Head of caudate nucleus (tissue), 42 donors: ENCODE measurements at regions not wholly inside any gene's neighbourhood (a gene's known extent, or its start where the extent isn't known, plus 50 kb on each side); places are given as distances from the start of the nearest gene placed in this dataset.
"Not testable (repeated sequence)": the region's sequence is repeated elsewhere in the genome, so short reads cannot be mapped to it uniquely, and the experiment has no call there.

ENCODE experiments used
- DNase-seq, 42 donors: peaks; one replicate each; pipeline versions ENCODE4 v3.0.0 to v3.0.0-alpha.2; 2020 to 2021; ENCODE audit warnings: mixed read lengths in 7 of 42
- intact Hi-C: fragments of 100-400 bp; cut with DNase I; formaldehyde crosslinking; loops from one replicate; pipeline ENCODE4 v1.15.0; 2022

DNA sequence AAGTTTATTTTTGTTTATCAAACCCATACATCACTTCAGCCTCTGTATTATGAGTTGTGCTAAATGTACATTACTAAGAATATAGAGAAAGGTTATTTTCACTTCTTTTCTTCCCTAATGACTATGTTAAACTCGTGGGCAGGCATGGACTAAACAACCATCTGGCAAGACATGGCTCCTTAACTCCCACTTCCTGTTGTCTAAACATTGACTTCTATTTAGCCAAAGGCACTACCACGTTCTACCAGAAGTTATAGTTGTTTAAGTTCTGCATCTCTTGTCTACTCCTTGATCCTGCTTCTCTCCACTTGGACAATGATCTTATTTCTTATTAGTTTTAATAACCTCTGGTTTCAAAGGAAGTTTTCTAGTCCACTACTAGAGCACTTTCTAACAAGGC is 136.1 kb downstream of the MACIR start:
- DNase-seq, result no peak
- intact Hi-C loops, result no loop called here

GRCh38 chr5:103393101-103393754 is 134.7 kb downstream of the MACIR start:
- intact Hi-C loops, result no loop called here
- peak in 4 of 42 donors; percentile 20 to 48 (median 34) for DNase-seq

GRCh38 chr5:103391659-103392058 is 133.1 kb downstream of the MACIR start:
- intact Hi-C loops, result loop anchor here (2.0 kb wide), 1 partner anchor 133 kb away; the partner anchor contains the start of gene MACIR
- no peak for DNase-seq

GRCh38 chr5:103389846-103390245 is 131.3 kb downstream of the MACIR start:
- DNase-seq, result peak in 2 of 42 donors; percentile 23 to 28
- intact Hi-C loops, result loop anchor here (2.0 kb wide), 1 partner anchor 131 kb away; the partner anchor contains the start of gene MACIR

DNA sequence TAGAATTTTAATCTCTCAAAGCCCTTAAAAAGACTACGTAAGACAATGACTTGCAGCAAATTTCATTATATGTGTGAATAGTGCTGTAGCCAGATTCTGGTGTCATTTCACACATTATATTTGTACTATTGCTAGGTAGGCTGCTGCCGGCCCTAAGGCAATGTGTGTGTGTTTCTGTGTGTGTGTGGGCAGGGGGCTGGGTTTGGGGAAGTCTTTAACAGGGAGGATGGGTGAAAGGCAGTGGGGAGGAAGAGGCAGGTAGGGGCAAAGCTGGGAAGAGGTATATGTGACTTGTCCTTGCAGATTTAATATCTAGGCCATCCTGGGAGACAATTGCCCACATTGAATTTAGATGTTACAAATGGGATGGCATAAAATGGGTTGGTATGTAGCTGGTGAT is 130.8 kb downstream of the MACIR start:
- no peak for DNase-seq

DNA sequence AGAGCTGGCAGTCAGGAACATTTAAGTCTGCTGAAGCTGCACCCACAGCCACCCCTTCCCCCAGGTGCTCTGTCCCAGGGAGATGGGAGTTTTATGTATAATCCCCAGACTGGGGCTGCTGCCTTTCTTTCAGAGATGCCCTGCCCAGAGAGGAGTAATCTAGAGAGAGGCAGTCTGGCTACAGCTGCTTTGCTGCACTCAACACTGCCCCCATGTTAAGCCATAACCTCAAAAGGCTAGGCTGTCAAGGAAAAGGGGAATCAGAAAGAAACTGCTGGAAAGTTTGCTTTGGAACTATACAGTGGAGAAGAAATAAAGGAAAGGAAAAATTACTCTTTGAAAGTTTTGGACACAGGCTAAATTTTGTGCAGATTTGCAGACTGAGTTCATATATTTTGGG is 127.2 kb downstream of the MACIR start:
- intact Hi-C loops, result no loop called here
- DNase-seq, result no peak

More for the DNA sequence above, 130.8 kb downstream of the MACIR start:
- intact Hi-C loops, result no loop called here

DNA sequence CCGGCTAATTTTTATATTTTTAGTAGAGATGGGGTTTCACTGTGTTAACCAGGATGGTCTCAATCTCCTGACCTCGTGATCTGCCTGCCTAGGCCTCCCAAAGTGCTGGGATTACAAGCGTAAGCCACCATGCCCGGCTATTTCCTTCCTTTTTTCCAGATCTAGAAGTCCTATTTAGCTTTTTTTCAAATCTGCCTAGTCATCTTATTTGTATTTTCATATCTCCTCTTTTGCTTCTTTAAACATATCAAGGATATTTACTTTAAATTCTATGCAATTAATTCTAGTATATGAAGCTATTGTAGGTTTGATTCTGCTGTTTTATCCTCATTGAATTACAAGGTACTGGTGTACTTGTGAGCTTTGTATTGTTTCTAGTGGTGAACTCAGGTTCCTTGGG is 119.1 kb downstream of the MACIR start:
- DNase-seq, result not testable (repeated sequence)

DNA sequence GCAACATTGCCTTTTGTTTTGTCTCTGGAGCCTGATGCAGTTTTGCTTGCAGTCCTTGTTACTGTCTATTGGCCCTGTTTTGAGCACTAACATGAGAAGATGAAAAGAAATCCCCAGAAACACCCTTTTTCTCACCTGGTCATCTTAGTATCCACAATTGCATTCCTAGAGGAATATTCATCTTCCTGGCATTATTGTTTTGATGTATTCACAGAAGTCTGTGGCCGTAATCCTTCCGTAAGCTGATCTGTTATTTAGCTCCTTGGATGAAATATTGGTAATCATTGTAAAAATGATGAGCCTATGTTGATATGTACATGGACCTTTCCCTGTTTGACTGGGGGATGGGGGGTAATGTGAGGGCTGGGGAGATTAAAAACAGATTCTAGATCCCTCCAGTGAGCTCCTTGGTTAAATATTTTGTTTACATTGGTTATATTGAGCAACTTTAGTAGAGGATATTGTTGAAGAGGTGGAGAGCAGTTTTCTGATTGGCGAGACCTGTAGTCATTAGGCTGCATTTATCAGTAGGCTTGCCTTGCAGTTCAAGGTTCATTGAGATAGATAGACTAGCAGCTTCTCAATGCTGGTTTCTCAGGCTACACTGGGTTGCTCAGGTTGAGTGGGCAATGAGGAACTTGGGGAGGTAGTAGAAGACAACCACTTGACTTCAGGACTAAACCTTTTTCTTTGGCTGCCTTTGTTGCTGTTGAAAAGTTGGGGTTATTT is 117.5 kb downstream of the MACIR start:
- intact Hi-C loops, result no loop called here

More for the DNA sequence above, 119.1 kb downstream of the MACIR start:
- intact Hi-C loops, result not testable (repeated sequence)

GRCh38 chr5:103375350-103375749 is 116.8 kb downstream of the MACIR start:
- no peak for DNase-seq
- intact Hi-C loops, result no loop called here

More for the DNA sequence above, 117.5 kb downstream of the MACIR start:
- DNase-seq, result no peak

DNA sequence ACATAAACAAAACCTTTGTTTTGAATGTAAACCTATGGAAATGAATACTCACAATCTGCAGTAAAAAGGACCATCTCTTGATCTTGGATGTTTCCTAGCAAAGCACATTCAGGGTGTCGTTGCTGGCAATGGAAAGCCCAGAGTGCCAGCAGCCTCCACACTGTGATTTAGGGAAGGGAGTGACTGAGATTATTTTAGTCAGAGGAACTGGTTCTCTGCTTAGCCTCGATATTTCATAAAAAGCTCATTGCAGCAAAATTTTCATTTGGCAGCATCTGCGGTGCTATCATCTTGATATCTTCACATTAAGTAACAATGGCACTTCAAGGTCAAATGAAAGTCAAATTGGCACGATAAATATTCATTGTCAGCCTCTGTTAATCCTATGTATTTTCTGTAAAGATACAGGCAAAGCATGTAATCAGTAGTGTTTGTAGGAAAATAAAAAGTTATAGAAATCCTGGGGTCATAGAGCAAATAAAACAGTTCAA is 116.0 kb downstream of the MACIR start:
- peak in 15 of 42 donors; percentile 11 to 73 (median 42) for DNase-seq
- intact Hi-C loops, result no loop called here

DNA sequence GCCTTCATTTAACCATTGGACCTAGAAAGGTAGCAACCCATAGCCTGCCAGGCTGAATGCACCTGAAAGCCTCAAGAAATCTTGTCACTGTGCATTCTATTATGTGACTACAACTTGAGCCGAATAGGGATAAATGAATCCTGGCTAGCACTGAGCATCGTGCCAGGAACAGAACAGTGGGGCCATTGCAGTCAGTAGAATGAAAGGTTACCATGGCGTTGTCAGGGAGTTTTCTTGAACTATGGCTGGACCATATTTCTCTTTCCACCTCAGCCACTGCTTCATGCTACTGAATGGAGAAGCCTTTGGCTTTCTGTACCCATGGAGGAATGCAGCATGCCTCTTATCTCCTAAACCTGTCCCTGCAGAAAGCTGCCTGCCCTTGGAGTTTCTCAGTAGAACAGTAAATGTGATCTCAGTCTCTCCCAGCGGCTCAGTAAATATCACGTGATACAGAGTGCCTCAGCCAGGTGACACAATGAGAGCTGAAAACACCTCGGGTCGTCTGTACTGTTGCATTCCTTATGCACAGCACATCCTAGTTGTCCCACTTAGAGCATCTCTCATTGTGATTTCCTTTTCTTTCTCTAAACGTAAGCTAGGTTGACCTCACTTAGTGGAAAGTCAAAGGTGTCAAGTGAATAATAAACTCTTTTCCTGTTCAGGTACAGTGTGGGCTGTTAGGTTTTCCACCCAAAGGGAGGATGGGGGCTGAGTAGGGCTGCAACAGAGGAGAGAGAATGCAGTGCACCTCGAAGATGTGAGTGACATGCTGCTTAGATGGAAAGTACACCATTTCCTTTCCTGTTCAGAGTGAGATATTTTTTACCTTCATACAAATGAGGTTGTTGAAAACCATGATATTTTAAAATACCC is 115.3 kb downstream of the MACIR start:
- peak in 20 of 42 donors; percentile 15 to 69 (median 38) for DNase-seq
- intact Hi-C loops, result no loop called here

GRCh38 chr5:103371046-103371607 is 112.6 kb downstream of the MACIR start:
- intact Hi-C loops, result no loop called here
- no peak for DNase-seq

DNA sequence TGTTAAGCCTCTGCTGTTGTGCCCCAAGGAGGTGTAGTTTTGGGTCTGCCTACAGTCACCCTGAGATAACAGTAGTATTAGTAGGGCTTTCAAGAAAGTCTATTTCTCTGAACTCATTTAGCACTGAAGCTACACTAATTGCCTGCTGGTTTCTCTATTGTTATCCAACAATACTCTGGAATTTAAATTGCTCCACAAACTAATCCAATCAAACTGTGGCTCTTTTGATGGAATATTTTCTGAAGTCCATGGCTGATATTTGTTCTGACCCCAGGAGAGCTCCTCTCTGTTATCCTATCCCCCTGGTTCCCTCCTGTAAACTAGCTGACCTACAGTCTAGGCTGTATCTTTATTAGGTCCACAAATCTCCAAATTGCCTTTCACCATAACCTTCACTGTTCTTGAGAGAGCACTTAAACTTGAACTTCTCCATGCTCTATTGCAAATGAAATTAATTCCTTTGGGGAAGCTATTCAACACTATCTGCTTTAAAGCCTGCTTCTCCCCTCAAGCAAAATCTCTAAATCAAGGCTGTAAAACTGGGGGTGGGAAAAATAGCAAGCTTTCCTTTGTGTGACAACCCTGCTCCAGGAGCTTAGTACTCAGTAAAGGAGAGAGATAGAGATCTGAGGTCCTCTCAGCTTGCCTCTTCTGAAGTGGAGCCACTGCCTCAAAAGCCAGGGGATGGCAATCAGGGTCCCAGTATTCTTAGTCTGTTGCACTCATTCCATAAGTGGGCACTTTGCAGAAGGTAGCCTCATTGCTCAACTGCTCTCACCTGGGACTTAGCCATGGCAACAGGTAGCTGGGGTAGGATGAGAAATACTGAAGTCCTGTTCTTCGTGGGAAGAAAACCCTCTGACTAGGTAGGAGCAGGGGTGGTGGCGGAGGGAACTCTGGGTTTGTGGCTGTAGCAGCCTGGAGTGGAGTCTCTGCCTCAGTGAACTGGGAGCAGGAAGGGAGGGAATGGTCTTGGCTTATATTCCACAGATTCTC is 110.9 kb downstream of the MACIR start:
- DNase-seq, result no peak
- intact Hi-C loops, result no loop called here

DNA sequence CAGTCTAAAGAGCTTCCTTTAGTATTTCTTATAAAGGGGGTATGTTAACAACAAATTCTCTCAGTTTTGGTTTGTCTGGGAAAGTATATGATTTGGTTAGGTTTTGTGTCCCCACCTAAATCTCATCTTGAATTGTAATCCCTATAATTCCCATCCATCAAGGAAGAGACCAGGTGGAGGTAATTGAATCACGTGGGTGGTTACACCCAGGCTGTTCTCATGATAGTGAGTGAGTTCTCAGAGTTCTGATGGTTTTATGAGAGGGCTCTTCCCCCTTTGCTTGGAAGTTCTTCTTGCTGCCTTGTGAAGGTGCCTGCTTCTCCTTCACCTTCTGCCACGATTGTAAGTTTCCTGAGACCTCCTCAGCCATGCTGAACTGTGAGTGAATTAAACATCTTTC is 109.1 kb downstream of the MACIR start:
- intact Hi-C loops, result no loop called here

GRCh38 chr5:103366918-103367549 is 108.5 kb downstream of the MACIR start:
- intact Hi-C loops, result no loop called here
- DNase-seq, result peak in 1 of 42 donors; percentile 21

More for the DNA sequence above, 109.1 kb downstream of the MACIR start:
- DNase-seq, result no peak

- DNase-seq, result no peak
- intact Hi-C loops, result no loop called here
Measured at GRCh38 chr5:103364074-103364473, 105.5 kb downstream of the MACIR start.

GRCh38 chr5:103362211-103362610 is 103.6 kb downstream of the MACIR start:
- intact Hi-C loops, result no loop called here
- DNase-seq, result no peak
